AG09319 (cell line): ENCODE measurements at regions not wholly inside any gene's neighbourhood (a gene's known extent, or its start where the extent isn't known, plus 50 kb on each side); places are given as distances from the start of the nearest gene placed in this dataset.

Experiments used
- DNase-seq: peaks from one replicate; pipeline ENCODE4 v3.0.0-alpha.2; 2010; ENCODE audit warnings: low read depth; ENCODE audit errors: extremely low read depth
- CTCF ChIP-seq: IDR thresholded peaks from 2 replicates; pipeline ENCODE4 v1.5.1; 2011; ENCODE audit warnings: low read depth, mild to moderate bottlenecking, inconsistent platforms, low read length, moderate library complexity

GRCh38 chr14:76264384-76264783, 111.6 kb upstream of the ESRRB start:
- no peak for DNase-seq
- no peak for TF ChIP-seq CTCF

DNA sequence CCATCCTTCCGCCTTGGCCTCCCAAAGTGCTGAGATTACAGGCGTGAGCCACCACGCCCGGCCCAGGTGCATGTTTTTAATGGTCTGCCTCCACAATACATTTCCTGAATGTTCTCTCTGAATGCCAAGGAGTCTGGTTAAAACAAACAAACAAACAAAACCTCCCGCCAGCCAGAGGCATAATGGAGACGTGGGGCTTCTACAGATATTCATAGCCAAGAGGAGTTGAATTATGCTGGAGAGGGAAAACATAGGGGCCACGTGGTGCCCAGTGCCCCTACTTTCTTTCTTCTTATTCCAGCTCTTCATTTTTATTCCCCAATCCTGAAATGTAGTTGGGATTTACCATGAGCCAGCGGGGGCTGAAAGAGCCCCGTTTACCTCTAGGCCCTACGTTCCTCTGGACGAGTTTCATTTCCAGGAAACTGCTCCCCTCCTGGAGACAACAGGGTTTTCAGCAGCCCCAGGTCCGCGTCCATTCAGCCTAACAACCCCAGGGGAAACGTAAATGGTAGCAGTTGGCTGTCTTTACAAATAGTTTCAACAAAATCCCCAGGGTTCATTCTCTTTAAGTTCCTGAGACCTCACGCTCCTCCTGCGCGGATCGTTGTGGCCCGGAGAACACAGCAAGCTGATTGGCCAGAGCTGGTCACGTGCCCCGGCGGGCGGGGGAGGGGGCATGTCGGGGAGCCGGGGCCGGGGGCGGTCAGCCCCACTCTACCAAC, 108.5 kb upstream of the ESRRB start:
- peak; percentile 8 for DNase-seq
- TF ChIP-seq CTCF = peak; percentile 26

DNA sequence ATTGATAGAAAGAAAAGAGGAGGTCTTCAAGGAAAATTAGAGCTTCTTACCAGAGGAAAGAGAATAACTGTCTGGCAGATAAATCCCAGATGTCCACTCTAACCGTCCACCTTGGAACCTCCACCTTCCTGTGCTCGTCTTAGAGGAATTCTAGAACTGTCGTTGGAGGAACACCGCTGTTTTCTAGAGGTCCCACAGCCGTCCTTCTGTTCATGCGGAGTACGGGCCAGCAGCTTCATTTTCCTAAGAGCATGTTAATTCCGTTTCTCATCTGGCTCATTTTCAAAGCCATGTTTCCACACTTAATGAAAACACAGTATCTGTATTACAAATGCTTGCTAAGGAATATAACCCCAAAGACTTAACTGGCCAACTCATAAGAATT, 107.9 kb upstream of the ESRRB start:
- TF ChIP-seq CTCF = no peak
- no peak for DNase-seq

- DNase-seq = no peak
- TF ChIP-seq CTCF = no peak
Observed at GRCh38 chr14:76268700-76269099, 107.2 kb upstream of the ESRRB start.

GRCh38 chr14:76271041-76271755, 104.7 kb upstream of the ESRRB start:
- no peak for TF ChIP-seq CTCF
- no peak for DNase-seq

GRCh38 chr14:76272349-76272748, 103.6 kb upstream of the ESRRB start:
- no peak for TF ChIP-seq CTCF
- no peak for DNase-seq

- no peak for TF ChIP-seq CTCF
- no peak for DNase-seq
Observed at GRCh38 chr14:76272774-76273173, 103.2 kb upstream of the ESRRB start.
